Activated naive CD4-positive, alpha-beta T cell treated with anti-CD3 and anti-CD28 coated beads, Interleukin-2, amount 10 ng/mL, durations not matched to agents 7 days and 5 days (primary cell): ENCODE measurements at regions not wholly inside any gene's neighbourhood (a gene's known extent, or its start where the extent isn't known, plus 50 kb on each side); places are given as distances from the start of the nearest gene placed in this dataset.

ENCODE experiments used
- CTCF ChIA-PET: fragments of 350-600 bp; sonication (Branson Sonifier 250); formaldehyde crosslinking; loops from one replicate; lab custom pipeline; 2021; ENCODE audit warnings: antibody characterized with exemption; lab: Charles Lee
- DNase-seq: peaks from one replicate; pipeline ENCODE4 v3.0.0-alpha.2; 2020
- H3K27ac Mint-ChIP-seq: one replicate; pipeline ENCODE4 v1.8.0; 2021; ENCODE audit warnings: mild to moderate bottlenecking, moderate library complexity, mixed read lengths
- H3K27me3 Mint-ChIP-seq: one replicate; pipeline ENCODE4 v1.8.0; 2021; ENCODE audit warnings: mild to moderate bottlenecking, mixed read lengths
- H3K36me3 Mint-ChIP-seq: one replicate; pipeline ENCODE4 v1.8.0; 2021; ENCODE audit warnings: mixed read lengths
- H3K4me1 Mint-ChIP-seq: one replicate; pipeline ENCODE4 v1.8.0; 2021; ENCODE audit warnings: mixed read lengths
- H3K4me3 Mint-ChIP-seq: one replicate; pipeline ENCODE4 v1.8.0; 2021; ENCODE audit warnings: mild to moderate bottlenecking, moderate library complexity, mixed read lengths
- H3K9me3 Mint-ChIP-seq: one replicate; pipeline ENCODE4 v1.8.0; 2021; ENCODE audit warnings: mixed read lengths

GRCh38 chr10:78372806-78373205 is 339.1 kb downstream of the RPS24 start:
- H3K27ac Mint-ChIP-seq = no peak overlapping the region
- CTCF ChIA-PET = no interaction called here
- peaks cover 3% of the 10 kb centered on the region for H3K27me3 Mint-ChIP-seq

DNA sequence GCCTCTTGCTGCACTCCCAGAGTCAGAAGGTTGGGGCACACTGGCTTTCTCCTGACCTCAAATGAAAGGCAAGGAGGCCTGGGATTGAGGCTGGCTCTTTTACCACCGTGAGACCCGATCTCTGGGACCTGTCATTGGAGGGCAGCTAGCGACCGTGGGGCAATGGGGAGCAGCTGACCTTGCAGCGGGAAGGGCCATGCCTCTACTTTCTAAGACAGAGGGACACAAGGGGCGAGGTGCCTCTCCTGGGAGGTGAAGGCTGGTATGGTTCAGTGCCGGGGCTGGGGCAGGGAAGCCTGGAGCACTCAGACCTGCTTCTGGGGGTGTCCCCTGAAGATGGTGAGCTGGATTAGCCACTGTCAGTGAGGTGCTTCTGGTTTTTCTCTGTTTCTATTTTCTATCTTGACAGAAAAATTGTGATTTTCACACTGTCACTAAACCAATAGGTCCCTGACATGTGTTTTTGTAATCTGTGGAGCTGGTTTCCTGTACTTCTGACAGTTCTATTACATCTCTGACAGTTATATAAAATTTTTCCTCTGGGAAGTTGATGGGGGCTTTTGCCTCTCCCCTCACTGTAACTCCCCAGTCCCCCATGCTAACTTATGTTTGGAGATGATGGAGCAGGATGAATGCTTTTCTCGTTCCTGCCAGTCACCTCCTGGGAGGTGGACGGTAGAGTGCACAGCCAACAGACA is 340.8 kb downstream of the RPS24 start:
- CTCF ChIA-PET = no interaction called here
- Mint-ChIP-seq H3K4me3 (no peak overlapping the region), H3K27me3 (peaks cover 3% of the 10 kb centered on the region), H3K36me3 (no peaks in the 10 kb centered on the region), H3K4me1 (no peaks in the 10 kb centered on the region), H3K27ac (no peak overlapping the region), H3K9me3 (no peaks in the 10 kb centered on the region)
- no peak for DNase-seq

More at GRCh38 chr10:78372806-78373205, 339.1 kb downstream of the RPS24 start:
- DNase-seq = no peak
- Mint-ChIP-seq H3K4me3 (no peak overlapping the region), H3K9me3 (no peaks in the 10 kb centered on the region), H3K4me1 (no peaks in the 10 kb centered on the region), H3K36me3 (no peaks in the 10 kb centered on the region)

- H3K36me3 Mint-ChIP-seq = no peaks in the 10 kb centered on the region
- no peaks in the 10 kb centered on the region for H3K4me1 Mint-ChIP-seq
- DNase-seq = no peak
- H3K4me3 Mint-ChIP-seq = no peak overlapping the region
- H3K9me3 Mint-ChIP-seq = no peaks in the 10 kb centered on the region
- CTCF ChIA-PET = no interaction called here
- H3K27me3 Mint-ChIP-seq = peaks cover 7% of the 10 kb centered on the region
- no peak overlapping the region for H3K27ac Mint-ChIP-seq
Observed at GRCh38 chr10:78375854-78376785, 342.5 kb downstream of the RPS24 start.

- no peaks in the 10 kb centered on the region for H3K36me3 Mint-ChIP-seq
- no peaks in the 10 kb centered on the region for H3K4me1 Mint-ChIP-seq
- H3K27me3 Mint-ChIP-seq = peaks cover 7% of the 10 kb centered on the region
- no peak for DNase-seq
- H3K27ac Mint-ChIP-seq = no peak overlapping the region
- CTCF ChIA-PET = interaction anchor here (0.6 kb wide), 1 partner anchor 9 kb away, joined by 3 read pairs; no protein-coding TSS in a partner anchor
- no peaks in the 10 kb centered on the region for H3K9me3 Mint-ChIP-seq
- no peak overlapping the region for H3K4me3 Mint-ChIP-seq
Observed at GRCh38 chr10:78377356-78377755, 343.7 kb downstream of the RPS24 start.

- CTCF ChIA-PET = no interaction called here
- no peak overlapping the region for H3K4me3 Mint-ChIP-seq
- no peak for DNase-seq
- no peaks in the 10 kb centered on the region for H3K36me3 Mint-ChIP-seq
- H3K9me3 Mint-ChIP-seq = no peaks in the 10 kb centered on the region
- H3K27me3 Mint-ChIP-seq = peaks cover 12% of the 10 kb centered on the region
- no peak overlapping the region for H3K27ac Mint-ChIP-seq
- H3K4me1 Mint-ChIP-seq = no peaks in the 10 kb centered on the region
Observed at GRCh38 chr10:78378192-78378591, 344.5 kb downstream of the RPS24 start.

DNA sequence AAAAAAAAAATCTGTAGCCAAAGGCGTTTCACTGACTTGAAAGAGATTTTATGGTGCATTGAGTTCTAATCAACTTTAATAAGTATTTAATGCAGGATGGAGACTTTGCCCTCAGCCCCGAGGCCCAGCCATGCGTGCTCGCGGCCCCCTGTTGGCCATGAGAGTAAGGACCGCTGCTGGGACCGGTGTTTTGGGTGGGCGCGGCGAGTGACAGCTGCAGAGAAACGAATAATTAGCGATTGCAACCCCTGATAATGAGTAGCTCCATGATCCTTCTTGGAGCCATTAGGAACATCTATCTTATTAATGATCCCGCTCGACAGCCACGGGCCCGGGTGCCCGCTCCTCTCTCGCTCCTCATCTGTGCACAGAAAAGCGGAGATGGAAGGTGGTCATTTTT is 347.4 kb downstream of the RPS24 start:
- H3K4me3 Mint-ChIP-seq = no peak overlapping the region
- no peaks in the 10 kb centered on the region for H3K4me1 Mint-ChIP-seq
- H3K27ac Mint-ChIP-seq = no peak overlapping the region
- CTCF ChIA-PET = no interaction called here
- H3K36me3 Mint-ChIP-seq = no peaks in the 10 kb centered on the region
- no peaks in the 10 kb centered on the region for H3K9me3 Mint-ChIP-seq
- DNase-seq = no peak
- peaks cover 20% of the 10 kb centered on the region for H3K27me3 Mint-ChIP-seq

GRCh38 chr10:78382047-78382446 is 348.4 kb downstream of the RPS24 start:
- Mint-ChIP-seq H3K36me3 (no peaks in the 10 kb centered on the region), H3K4me1 (no peaks in the 10 kb centered on the region), H3K4me3 (no peak overlapping the region), H3K27ac (no peak overlapping the region), H3K27me3 (peaks cover 20% of the 10 kb centered on the region), H3K9me3 (no peaks in the 10 kb centered on the region)
- no peak for DNase-seq
- CTCF ChIA-PET = no interaction called here

DNA sequence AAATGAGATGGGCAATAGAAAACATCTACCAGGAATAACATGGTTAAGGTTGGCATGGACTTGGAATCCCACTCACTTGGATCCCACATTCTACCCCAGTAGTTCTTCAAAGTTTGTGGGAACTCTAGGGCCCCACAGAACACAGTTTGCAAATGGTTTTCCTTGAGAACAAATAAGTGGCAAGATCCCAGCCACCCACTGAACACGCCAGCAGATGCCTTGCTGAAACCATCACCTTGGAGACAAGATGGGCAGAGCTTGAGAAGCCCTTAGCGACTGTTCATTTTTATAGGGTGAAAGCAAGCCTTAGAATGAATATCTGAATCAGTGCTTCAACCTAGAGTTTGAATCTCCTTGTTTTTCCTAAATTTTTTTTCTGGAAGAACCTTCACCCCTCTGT is 349.1 kb downstream of the RPS24 start:
- Mint-ChIP-seq H3K4me3 (no peak overlapping the region), H3K27ac (no peak overlapping the region), H3K36me3 (no peaks in the 10 kb centered on the region), H3K9me3 (no peaks in the 10 kb centered on the region), H3K27me3 (peaks cover 20% of the 10 kb centered on the region), H3K4me1 (no peaks in the 10 kb centered on the region)
- no peak for DNase-seq
- CTCF ChIA-PET = no interaction called here

GRCh38 chr10:78383378-78384048 is 349.9 kb downstream of the RPS24 start:
- CTCF ChIA-PET = no interaction called here
- H3K4me3 Mint-ChIP-seq = no peak overlapping the region
- H3K36me3 Mint-ChIP-seq = no peaks in the 10 kb centered on the region
- H3K9me3 Mint-ChIP-seq = no peaks in the 10 kb centered on the region
- H3K27me3 Mint-ChIP-seq = peaks cover 26% of the 10 kb centered on the region
- no peak overlapping the region for H3K27ac Mint-ChIP-seq
- no peak for DNase-seq
- no peaks in the 10 kb centered on the region for H3K4me1 Mint-ChIP-seq

DNA sequence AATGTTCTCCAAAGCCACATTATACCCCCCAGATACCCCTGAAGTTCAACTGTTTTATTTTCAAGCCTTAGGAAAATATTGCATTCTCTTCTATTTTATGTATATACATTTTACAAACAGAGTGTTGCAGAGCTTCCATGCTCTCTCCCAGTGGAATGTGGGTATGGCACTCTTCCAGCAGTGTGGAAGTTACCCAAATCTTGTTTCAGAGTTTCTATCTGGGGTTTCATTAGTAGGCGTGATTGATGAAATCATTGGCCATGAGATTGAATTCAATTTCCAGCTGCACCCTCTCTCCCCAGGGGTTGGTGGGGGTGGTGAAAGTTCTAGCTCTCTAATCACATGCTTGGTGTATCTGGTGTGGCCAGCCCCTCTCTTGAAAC is 350.4 kb downstream of the RPS24 start:
- Mint-ChIP-seq H3K4me1 (no peaks in the 10 kb centered on the region), H3K36me3 (no peaks in the 10 kb centered on the region), H3K27ac (no peak overlapping the region), H3K4me3 (no peak overlapping the region), H3K9me3 (no peaks in the 10 kb centered on the region), H3K27me3 (peaks cover 27% of the 10 kb centered on the region)
- CTCF ChIA-PET = no interaction called here
- no peak for DNase-seq

DNA sequence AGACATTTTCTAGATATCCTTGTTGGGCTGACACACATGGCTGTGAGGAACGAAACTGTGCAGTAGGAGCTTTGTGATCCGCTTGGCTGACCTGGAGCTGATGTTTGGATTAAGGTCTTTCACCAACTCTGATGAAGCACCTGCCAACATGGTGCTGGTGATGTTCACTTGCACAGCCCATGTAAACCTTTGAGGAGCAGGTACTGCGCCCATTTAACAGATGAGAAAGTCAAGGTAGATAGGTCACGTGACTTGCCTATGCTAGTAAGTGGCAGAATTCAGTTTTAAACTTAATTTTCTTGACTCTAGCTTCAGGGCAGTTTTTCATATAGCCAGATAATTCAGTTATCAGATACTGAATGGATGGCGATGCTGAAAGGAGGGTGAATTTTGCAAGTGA is 351.9 kb downstream of the RPS24 start:
- Mint-ChIP-seq H3K27me3 (peaks cover 19% of the 10 kb centered on the region), H3K4me3 (no peak overlapping the region), H3K4me1 (no peaks in the 10 kb centered on the region), H3K27ac (no peak overlapping the region), H3K36me3 (no peaks in the 10 kb centered on the region), H3K9me3 (no peaks in the 10 kb centered on the region)
- CTCF ChIA-PET = no interaction called here
- DNase-seq = no peak

- H3K27me3 Mint-ChIP-seq = peaks cover 19% of the 10 kb centered on the region
- no peaks in the 10 kb centered on the region for H3K9me3 Mint-ChIP-seq
- no peaks in the 10 kb centered on the region for H3K4me1 Mint-ChIP-seq
Observed at GRCh38 chr10:78386509-78386908, 352.8 kb downstream of the RPS24 start.

GRCh38 chr10:78388331-78389050 is 354.8 kb downstream of the RPS24 start:
- CTCF ChIA-PET = no interaction called here
- no peak overlapping the region for H3K27ac Mint-ChIP-seq
- H3K4me1 Mint-ChIP-seq = no peaks in the 10 kb centered on the region
- H3K27me3 Mint-ChIP-seq = peaks cover 15% of the 10 kb centered on the region
- no peaks in the 10 kb centered on the region for H3K9me3 Mint-ChIP-seq
- DNase-seq = no peak
- no peak overlapping the region for H3K4me3 Mint-ChIP-seq
- H3K36me3 Mint-ChIP-seq = no peaks in the 10 kb centered on the region

More at GRCh38 chr10:78386509-78386908, 352.8 kb downstream of the RPS24 start:
- Mint-ChIP-seq H3K36me3 (no peaks in the 10 kb centered on the region), H3K27ac (no peak overlapping the region), H3K4me3 (no peak overlapping the region)
- CTCF ChIA-PET = interaction anchor here (0.7 kb wide), 1 partner anchor 9 kb away, joined by 3 read pairs; no protein-coding TSS in a partner anchor
- DNase-seq = no peak

- Mint-ChIP-seq H3K4me3 (no peak overlapping the region), H3K9me3 (no peaks in the 10 kb centered on the region), H3K36me3 (no peaks in the 10 kb centered on the region), H3K27ac (no peak overlapping the region), H3K27me3 (peaks cover 15% of the 10 kb centered on the region), H3K4me1 (no peaks in the 10 kb centered on the region)
- CTCF ChIA-PET = no interaction called here
- no peak for DNase-seq
Observed at GRCh38 chr10:78389419-78389818, 355.8 kb downstream of the RPS24 start.
